ENCODE measurements at regions not wholly inside any gene's neighbourhood (a gene's known extent, or its start where the extent isn't known, plus 50 kb on each side); places are given as distances from the start of the nearest gene placed in this dataset.

DNA sequence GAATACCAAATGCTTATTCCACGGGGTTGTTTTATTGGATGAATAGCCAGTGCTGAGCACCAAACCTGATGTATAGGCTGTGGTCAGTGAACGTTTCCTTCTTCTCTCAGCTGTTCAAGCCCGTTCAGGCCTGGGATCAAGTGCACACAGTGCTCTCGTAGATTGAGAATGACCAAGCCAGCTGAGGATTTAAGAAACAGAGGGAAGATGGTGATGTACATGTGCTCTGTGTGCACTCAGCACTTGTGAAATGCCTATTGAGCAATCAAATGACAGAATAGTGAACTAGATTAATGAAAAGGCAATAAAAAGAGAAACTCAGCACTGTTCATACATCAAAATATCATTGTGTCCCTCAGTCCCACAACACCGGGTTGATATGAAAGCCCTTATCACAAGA is 302.5 kb downstream of the BMPER start:
- peaks cover 3% of the 10 kb centered on the region for H3K27me3 Mint-ChIP-seq (ENCODE audit: insufficient read depth, low read depth, poor library complexity)
- peaks cover 6% of the 10 kb centered on the region; the same call in 2 of the 3 replicates for H3K36me3 Mint-ChIP-seq (ENCODE audit: low read depth)
- Histone ChIP-seq H3F3A (replicated peaks; ENCODE audit: low read depth) (no peaks in the 10 kb centered on the region), H3K4me2 (no peak overlapping the region), H2AFZ (no peak overlapping the region), H3K4me3 (no peak overlapping the region), H4K20me1 (replicated peaks; ENCODE audit: insufficient read depth) (no peaks in the 10 kb centered on the region), H3K9me2 (ENCODE audit: insufficient read depth) (peaks cover 2% of the 10 kb centered on the region; the same call in 1 of the 2 replicates), H3K79me2 (replicated peaks; ENCODE audit: insufficient read depth) (no peaks in the 10 kb centered on the region), H3K36me3 (ENCODE audit: insufficient read depth) (no peaks in the 10 kb centered on the region), H3K27me3 (ENCODE audit: insufficient read depth) (no peaks in the 10 kb centered on the region), H3K4me1 (ENCODE audit: insufficient read depth) (peaks cover 10% of the 10 kb centered on the region), H3K27ac (ENCODE audit: low read depth) (no peak overlapping the region)
- H3K4me3 Mint-ChIP-seq = no peak overlapping the region
- no peak for TF ChIP-seq POLR2AphosphoS5 (IDR thresholded peaks at IDR 0.05; ENCODE audit: low read depth)
- TF ChIP-seq NANOG (IDR thresholded peaks at IDR 0.05; ENCODE audit: borderline replicate concordance) = no peak
- peaks cover 8% of the 10 kb centered on the region for H3K9me3 Mint-ChIP-seq
- H3K4me1 Mint-ChIP-seq = peaks cover 12% of the 10 kb centered on the region
- no peak overlapping the region for H3K27ac Mint-ChIP-seq
- DNase-seq (ENCODE audit: low spot score) (no peak), ATAC-seq (no peak)

DNA sequence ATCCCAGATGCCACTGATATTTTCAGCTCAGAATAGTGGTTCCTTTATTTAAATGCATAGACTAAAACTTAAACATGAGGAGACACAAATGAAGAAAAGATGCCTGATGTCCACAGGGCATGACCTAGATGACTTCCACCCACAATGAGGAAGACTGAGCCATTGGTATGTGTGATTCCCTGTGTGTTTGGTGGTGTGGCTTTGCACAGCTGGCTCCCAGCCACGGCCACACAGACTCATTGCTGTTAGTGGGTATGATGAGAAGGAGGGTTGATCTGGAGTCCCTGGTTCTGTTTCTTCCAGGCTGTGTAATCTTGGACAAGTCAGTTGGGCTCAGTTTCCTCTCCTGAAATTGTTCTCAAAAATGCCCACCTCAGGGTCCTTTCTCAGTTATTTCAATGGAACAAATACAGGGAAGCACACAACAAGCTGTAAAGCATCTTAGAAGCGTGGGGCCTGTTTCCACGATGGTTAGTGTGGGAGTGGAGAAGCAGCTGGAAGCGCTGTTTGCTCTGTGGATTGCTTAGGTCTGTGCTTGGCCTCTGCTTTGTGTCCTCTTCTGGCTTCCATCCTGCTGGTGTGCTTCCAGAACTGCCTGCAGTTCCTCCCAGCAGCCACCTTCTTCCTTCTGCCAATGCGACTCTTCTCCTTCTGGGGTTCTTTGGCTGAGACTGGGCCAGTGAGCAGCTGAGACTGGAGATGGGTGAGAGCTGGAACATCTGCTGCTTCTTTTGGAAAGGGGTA is 303.7 kb downstream of the BMPER start:
- DNase-seq (ENCODE audit: low spot score) (no peak), ATAC-seq (no peak)
- H3K4me2 ChIP-seq = no peak overlapping the region
- peaks cover 3% of the 10 kb centered on the region for H3K27me3 Mint-ChIP-seq (ENCODE audit: insufficient read depth, low read depth, poor library complexity)
- H3K4me1 Mint-ChIP-seq = peaks cover 12% of the 10 kb centered on the region
- peaks cover 6% of the 10 kb centered on the region; the same call in 2 of the 3 replicates for H3K36me3 Mint-ChIP-seq (ENCODE audit: low read depth)
- H2AFZ ChIP-seq = no peak overlapping the region
- H4K20me1 ChIP-seq (replicated peaks; ENCODE audit: insufficient read depth) = no peaks in the 10 kb centered on the region
- no peak overlapping the region for H3K27ac ChIP-seq (ENCODE audit: low read depth)
- no peaks in the 10 kb centered on the region for H3K36me3 ChIP-seq (ENCODE audit: insufficient read depth)
- peaks cover 3% of the 10 kb centered on the region; the same call in 2 of the 3 replicates for H3K9me3 Mint-ChIP-seq
- H3K9me2 ChIP-seq (ENCODE audit: insufficient read depth) = peaks cover 3% of the 10 kb centered on the region; the same call in 1 of the 2 replicates
- H3K4me3 ChIP-seq = no peak overlapping the region
- H3K27me3 ChIP-seq (ENCODE audit: insufficient read depth) = no peaks in the 10 kb centered on the region
- H3K4me3 Mint-ChIP-seq = no peak overlapping the region
- no peak overlapping the region for H3K27ac Mint-ChIP-seq
- no peaks in the 10 kb centered on the region for H3F3A ChIP-seq (replicated peaks; ENCODE audit: low read depth)
- no peaks in the 10 kb centered on the region for H3K79me2 ChIP-seq (replicated peaks; ENCODE audit: insufficient read depth)
- H3K4me1 ChIP-seq (ENCODE audit: insufficient read depth) = peaks cover 10% of the 10 kb centered on the region
- TF ChIP-seq NANOG (IDR thresholded peaks at IDR 0.05; ENCODE audit: borderline replicate concordance) = no peak
- no peak for TF ChIP-seq ETS1 (IDR thresholded peaks at IDR 0.05)
- TF ChIP-seq, protein P1, sequence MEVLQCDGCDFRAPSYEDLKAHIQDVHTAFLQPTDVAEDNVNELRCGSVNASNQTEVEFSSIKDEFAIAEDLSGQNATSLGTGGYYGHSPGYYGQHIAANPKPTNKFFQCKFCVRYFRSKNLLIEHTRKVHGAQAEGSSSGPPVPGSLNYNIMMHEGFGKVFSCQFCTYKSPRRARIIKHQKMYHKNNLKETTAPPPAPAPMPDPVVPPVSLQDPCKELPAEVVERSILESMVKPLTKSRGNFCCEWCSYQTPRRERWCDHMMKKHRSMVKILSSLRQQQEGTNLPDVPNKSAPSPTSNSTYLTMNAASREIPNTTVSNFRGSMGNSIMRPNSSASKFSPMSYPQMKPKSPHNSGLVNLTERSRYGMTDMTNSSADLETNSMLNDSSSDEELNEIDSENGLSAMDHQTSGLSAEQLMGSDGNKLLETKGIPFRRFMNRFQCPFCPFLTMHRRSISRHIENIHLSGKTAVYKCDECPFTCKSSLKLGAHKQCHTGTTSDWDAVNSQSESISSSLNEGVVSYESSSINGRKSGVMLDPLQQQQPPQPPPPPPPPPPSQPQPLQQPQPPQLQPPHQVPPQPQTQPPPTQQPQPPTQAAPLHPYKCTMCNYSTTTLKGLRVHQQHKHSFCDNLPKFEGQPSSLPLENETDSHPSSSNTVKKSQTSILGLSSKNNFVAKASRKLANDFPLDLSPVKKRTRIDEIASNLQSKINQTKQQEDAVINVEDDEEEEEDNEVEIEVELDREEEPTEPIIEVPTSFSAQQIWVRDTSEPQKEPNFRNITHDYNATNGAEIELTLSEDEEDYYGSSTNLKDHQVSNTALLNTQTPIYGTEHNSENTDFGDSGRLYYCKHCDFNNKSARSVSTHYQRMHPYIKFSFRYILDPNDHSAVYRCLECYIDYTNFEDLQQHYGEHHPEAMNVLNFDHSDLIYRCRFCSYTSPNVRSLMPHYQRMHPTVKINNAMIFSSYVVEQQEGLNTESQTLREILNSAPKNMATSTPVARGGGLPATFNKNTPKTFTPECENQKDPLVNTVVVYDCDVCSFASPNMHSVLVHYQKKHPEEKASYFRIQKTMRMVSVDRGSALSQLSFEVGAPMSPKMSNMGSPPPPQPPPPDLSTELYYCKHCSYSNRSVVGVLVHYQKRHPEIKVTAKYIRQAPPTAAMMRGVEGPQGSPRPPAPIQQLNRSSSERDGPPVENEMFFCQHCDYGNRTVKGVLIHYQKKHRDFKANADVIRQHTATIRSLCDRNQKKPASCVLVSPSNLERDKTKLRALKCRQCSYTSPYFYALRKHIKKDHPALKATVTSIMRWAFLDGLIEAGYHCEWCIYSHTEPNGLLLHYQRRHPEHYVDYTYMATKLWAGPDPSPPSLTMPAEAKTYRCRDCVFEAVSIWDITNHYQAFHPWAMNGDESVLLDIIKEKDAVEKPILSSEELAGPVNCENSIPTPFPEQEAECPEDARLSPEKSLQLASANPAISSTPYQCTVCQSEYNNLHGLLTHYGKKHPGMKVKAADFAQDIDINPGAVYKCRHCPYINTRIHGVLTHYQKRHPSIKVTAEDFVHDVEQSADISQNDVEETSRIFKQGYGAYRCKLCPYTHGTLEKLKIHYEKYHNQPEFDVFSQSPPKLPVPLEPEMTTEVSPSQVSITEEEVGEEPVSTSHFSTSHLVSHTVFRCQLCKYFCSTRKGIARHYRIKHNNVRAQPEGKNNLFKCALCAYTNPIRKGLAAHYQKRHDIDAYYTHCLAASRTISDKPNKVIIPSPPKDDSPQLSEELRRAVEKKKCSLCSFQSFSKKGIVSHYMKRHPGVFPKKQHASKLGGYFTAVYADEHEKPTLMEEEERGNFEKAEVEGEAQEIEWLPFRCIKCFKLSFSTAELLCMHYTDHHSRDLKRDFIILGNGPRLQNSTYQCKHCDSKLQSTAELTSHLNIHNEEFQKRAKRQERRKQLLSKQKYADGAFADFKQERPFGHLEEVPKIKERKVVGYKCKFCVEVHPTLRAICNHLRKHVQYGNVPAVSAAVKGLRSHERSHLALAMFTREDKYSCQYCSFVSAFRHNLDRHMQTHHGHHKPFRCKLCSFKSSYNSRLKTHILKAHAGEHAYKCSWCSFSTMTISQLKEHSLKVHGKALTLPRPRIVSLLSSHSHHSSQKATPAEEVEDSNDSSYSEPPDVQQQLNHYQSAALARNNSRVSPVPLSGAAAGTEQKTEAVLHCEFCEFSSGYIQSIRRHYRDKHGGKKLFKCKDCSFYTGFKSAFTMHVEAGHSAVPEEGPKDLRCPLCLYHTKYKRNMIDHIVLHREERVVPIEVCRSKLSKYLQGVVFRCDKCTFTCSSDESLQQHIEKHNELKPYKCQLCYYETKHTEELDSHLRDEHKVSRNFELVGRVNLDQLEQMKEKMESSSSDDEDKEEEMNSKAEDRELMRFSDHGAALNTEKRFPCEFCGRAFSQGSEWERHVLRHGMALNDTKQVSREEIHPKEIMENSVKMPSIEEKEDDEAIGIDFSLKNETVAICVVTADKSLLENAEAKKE (CRISPR knock-in tag; IDR thresholded peaks at IDR 0.05) = no peak
- no peak for TF ChIP-seq EZH2 (IDR thresholded peaks at IDR 0.05; ENCODE audit: low read depth, unreplicated experiment)
- no peak for TF ChIP-seq ZNF114 (CRISPR knock-in tag; IDR thresholded peaks at IDR 0.05)
- no peak for TF ChIP-seq ZNF331 (CRISPR knock-in tag; IDR thresholded peaks at IDR 0.05; ENCODE audit: low read depth)
- TF ChIP-seq, protein P2, sequence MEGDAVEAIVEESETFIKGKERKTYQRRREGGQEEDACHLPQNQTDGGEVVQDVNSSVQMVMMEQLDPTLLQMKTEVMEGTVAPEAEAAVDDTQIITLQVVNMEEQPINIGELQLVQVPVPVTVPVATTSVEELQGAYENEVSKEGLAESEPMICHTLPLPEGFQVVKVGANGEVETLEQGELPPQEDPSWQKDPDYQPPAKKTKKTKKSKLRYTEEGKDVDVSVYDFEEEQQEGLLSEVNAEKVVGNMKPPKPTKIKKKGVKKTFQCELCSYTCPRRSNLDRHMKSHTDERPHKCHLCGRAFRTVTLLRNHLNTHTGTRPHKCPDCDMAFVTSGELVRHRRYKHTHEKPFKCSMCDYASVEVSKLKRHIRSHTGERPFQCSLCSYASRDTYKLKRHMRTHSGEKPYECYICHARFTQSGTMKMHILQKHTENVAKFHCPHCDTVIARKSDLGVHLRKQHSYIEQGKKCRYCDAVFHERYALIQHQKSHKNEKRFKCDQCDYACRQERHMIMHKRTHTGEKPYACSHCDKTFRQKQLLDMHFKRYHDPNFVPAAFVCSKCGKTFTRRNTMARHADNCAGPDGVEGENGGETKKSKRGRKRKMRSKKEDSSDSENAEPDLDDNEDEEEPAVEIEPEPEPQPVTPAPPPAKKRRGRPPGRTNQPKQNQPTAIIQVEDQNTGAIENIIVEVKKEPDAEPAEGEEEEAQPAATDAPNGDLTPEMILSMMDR (conservative IDR thresholded peaks at IDR 0.05; ENCODE audit: low read depth in 2 of 2) = no peak
- TF ChIP-seq CREB1 (CRISPR knock-in tag; IDR thresholded peaks at IDR 0.05; ENCODE audit: low read depth) = no peak
- no peak for TF ChIP-seq EZH2phosphoT487 (IDR thresholded peaks at IDR 0.05; ENCODE audit: unreplicated experiment)

Data from GM23338 (cell line).